ENCODE measurements at regions not wholly inside any gene's neighbourhood (a gene's known extent, or its start where the extent isn't known, plus 50 kb on each side); places are given as distances from the start of the nearest gene placed in this dataset.

DNA sequence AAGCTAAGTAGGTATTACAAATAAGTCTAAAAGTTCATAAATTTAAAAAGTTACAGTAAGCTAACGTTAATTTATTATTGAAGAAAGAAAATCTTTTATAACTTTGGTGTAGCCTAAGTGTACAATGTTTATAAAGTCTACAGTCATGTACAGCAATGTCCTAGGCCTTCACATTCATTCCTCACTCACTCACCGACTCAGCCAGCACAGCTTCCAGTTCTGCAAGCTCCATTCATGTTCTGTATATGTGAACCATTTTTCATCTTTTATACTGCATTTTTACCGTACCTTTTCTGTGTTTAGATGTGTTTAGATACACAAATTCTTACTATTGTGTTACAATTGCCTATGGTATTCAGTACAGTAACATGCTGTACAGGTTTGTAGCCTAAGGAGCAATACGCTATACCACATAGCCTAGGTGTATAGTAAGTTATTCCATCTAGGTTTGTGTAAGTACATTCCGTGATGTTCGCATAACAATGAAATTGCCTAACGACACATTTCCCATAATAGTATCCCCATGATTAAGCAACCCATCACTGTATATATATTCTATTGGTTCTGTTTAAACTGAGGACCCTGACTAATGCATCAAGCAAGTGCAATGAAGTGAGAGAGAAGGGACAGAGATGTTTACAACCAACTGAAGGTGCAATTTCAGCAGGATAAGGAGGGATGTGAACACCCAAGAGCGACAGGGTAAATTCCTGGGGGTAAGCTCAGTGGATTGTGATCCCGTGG lies 88.9 kb upstream of the TRIO start:
- H3K9me3 ChIP-seq = no peaks in the 10 kb centered on the region
- no peak overlapping the region for H3K4me3 ChIP-seq
- whole genome bisulfite sequencing, 2 donors = 81 to 85% methylated on average over 9 of the region's 9 CpGs
- ATAC-seq (no peak), DNase-seq (no peak), FAIRE-seq (no peak)
- H3K4me1 ChIP-seq = no peaks in the 10 kb centered on the region
- no peaks in the 10 kb centered on the region for H3K27me3 ChIP-seq
- TF ChIP-seq, protein P1, sequence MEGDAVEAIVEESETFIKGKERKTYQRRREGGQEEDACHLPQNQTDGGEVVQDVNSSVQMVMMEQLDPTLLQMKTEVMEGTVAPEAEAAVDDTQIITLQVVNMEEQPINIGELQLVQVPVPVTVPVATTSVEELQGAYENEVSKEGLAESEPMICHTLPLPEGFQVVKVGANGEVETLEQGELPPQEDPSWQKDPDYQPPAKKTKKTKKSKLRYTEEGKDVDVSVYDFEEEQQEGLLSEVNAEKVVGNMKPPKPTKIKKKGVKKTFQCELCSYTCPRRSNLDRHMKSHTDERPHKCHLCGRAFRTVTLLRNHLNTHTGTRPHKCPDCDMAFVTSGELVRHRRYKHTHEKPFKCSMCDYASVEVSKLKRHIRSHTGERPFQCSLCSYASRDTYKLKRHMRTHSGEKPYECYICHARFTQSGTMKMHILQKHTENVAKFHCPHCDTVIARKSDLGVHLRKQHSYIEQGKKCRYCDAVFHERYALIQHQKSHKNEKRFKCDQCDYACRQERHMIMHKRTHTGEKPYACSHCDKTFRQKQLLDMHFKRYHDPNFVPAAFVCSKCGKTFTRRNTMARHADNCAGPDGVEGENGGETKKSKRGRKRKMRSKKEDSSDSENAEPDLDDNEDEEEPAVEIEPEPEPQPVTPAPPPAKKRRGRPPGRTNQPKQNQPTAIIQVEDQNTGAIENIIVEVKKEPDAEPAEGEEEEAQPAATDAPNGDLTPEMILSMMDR (IDR thresholded peaks at IDR 0.05) = no peak
- intact Hi-C loops (cut with DNase I) = no loop called here
- H3K27ac ChIP-seq = no peak overlapping the region
- no peaks in the 10 kb centered on the region for H3K36me3 ChIP-seq

DNA sequence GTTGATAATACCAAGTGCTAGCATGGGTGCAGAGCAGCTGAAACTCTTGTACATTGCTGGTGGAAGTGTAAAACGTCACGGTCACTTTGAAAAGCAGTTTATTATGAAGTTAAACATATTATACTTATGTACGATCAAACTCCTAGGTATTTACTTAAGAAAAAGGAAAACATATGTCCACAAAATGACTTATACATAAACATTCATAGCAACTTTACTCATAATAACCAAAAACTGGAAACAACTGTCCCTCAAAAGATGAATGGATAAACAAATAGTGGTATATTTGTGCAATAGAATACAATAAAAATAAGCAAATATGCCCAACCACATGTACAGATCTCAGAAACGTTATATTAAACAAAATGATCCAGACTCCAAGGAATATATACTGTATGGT lies 92.3 kb upstream of the TRIO start:
- Histone ChIP-seq H3K27ac (no peak overlapping the region), H3K9me3 (no peaks in the 10 kb centered on the region), H3K4me1 (no peaks in the 10 kb centered on the region), H3K4me3 (no peak overlapping the region), H3K27me3 (no peaks in the 10 kb centered on the region), H3K36me3 (no peaks in the 10 kb centered on the region)
- FAIRE-seq (no peak), DNase-seq (no peak), ATAC-seq (no peak)
- 46 to 47% methylated on average over 4 of the region's 4 CpGs for WGBS, 2 donors
- TF ChIP-seq, protein P1 (IDR thresholded peaks at IDR 0.05) = no peak
- intact Hi-C loops (cut with DNase I) = no loop called here

DNA sequence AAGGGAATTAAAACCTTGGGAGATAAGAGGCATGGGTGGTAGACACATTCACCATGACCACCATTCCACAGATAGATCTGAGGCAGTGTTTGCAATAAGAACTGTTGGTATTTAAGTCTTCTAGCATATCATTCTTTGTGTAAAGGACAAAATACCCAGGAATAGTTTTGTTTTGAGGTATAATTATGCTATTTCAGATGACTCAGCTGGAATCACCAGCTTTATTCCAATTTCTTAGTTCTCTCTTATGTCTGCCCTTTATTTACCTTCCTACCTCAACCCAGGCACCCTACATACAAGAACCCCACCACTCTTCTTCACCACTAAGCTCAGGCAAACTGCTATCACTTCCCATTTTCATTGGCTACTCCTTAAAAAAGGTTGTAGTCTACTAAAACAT lies 94.7 kb upstream of the TRIO start:
- intact Hi-C loops (cut with DNase I) = no loop called here
- H3K27ac ChIP-seq = no peak overlapping the region
- ATAC-seq (no peak), FAIRE-seq (no peak), DNase-seq (no peak)
- no peaks in the 10 kb centered on the region for H3K36me3 ChIP-seq
- no peak overlapping the region for H3K4me3 ChIP-seq
- H3K9me3 ChIP-seq = no peaks in the 10 kb centered on the region
- H3K27me3 ChIP-seq = no peaks in the 10 kb centered on the region
- no peaks in the 10 kb centered on the region for H3K4me1 ChIP-seq
- TF ChIP-seq, protein P1 (IDR thresholded peaks at IDR 0.05) = no peak

DNA sequence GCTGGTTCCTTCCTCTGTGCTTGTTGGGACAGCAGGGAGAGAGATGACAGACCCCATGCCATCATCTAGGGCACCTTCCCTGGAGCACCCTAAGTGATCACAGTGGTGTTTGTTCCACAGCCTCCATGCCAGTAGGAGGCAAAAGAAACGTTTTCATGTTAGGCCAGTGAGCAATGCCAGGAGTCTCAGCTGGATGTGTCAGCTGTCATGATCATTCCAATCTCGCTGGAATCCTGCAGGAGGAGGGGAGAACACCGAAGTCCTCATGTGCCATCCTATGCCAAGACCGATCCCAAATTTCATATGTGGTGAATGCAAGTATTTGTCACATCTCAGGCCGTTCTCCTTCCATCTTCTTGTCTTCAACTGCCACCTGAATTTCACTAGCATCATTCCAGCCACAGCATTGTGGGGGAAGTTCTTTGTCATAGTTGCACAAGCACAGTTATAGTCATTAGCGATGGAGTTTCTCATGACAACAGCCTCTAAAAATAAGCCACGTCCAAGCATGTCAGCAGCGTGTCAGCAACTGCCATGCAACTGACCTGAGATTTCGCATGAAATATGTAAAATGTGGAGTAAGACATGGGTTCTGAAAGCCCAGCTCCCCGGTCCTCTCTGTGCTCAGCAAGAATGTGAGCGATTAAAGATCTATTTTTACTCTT lies 97.2 kb upstream of the DNAH5 start:
- no peaks in the 10 kb centered on the region for H3K9me3 ChIP-seq
- WGBS, 2 donors = 66 to 71% methylated on average over 11 of the region's 11 CpGs
- H3K27ac ChIP-seq = no peak overlapping the region
- H3K36me3 ChIP-seq = no peaks in the 10 kb centered on the region
- no peaks in the 10 kb centered on the region for H3K27me3 ChIP-seq
- ATAC-seq = no peak
- peaks cover 0 to 3% (median 0%) of the 10 kb centered on the region in 3 donors for H3K4me1 ChIP-seq
- DNase-seq = no peak
- H3K4me3 ChIP-seq = no peak overlapping the region
- FAIRE-seq = no peak
- TF ChIP-seq, protein P1 (IDR thresholded peaks at IDR 0.05) = no peak
- intact Hi-C loops (cut with DNase I) = no loop called here

DNA sequence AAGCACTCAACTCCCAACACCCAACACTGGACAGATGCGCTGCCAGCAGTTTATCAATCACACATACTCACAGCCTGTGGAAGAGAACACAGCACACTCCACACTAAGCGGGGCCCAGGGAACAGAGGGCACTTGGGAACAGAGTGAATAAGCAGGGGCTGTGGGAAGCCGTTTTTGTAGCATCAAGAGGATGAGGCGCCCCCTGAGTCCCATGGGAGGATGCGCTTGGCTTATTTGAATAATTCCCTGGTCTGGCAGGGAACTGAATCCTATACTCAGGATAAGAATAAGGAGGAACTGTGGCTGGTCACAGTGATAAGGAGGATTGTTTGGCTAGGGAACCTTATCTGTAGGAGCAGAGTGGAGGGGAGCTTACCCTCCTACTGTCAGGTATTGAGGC lies 96.1 kb upstream of the DNAH5 start:
- H3K9me3 ChIP-seq = no peaks in the 10 kb centered on the region
- no peak overlapping the region for H3K4me3 ChIP-seq
- no peaks in the 10 kb centered on the region for H3K36me3 ChIP-seq
- peaks cover 0 to 9% (median 0%) of the 10 kb centered on the region in 3 donors for H3K4me1 ChIP-seq
- FAIRE-seq (no peak), ATAC-seq (no peak), DNase-seq (no peak)
- intact Hi-C loops (cut with DNase I) = no loop called here
- no peak overlapping the region for H3K27ac ChIP-seq
- WGBS, 2 donors = 57 to 64% methylated on average over 5 of the region's 5 CpGs
- TF ChIP-seq, protein P1 (IDR thresholded peaks at IDR 0.05) = no peak
- no peaks in the 10 kb centered on the region for H3K27me3 ChIP-seq
